ENCODE measurements at regions not wholly inside any gene's neighbourhood (a gene's known extent, or its start where the extent isn't known, plus 50 kb on each side); places are given as distances from the start of the nearest gene placed in this dataset.

GRCh38 chr1:218735436-218736032 lies 390.4 kb downstream of the TGFB2 start:
- no peak overlapping the region for H3K4me2 ChIP-seq (ENCODE audit: insufficient read depth, low read length)
- H3K27me3 ChIP-seq (ENCODE audit: control insufficient read depth in 2 of 2, insufficient read depth in 2 of 2, low read length in 2 of 2): no peaks in the 10 kb centered on the region
- no peak overlapping the region for H3K4me3 ChIP-seq
- no peak for ATAC-seq
- intact Hi-C loops (cut with micrococcal nuclease) (no loop called here), in situ Hi-C loops (cut with MboI) (no loop called here)
- H3K9me1 ChIP-seq (ENCODE audit: control insufficient read depth, insufficient read depth, low read length): no peaks in the 10 kb centered on the region
- ChIA-PET POLR2A (interaction anchor here (0.6 kb wide), 1 partner anchor 12 kb away, joined by 5 read pairs; no protein-coding TSS in a partner anchor), CTCF (ENCODE audit: low intra/inter-chr PET ratio) (no interaction called here)
- no peaks in the 10 kb centered on the region for H3K79me2 ChIP-seq (ENCODE audit: control insufficient read depth, insufficient read depth, low read length)
- DNase-seq (ENCODE audit: extremely low read depth in 1 of 4, low spot score in 3 of 4): no peak
- TF ChIP-seq PHF8 (IDR thresholded peaks at IDR 0.05; ENCODE audit: borderline replicate concordance, low read length): no peak
- no peak for TF ChIP-seq EP400 (IDR thresholded peaks at IDR 0.05)
- TF ChIP-seq HNRNPLL (IDR thresholded peaks at IDR 0.05; ENCODE audit: low read depth, low read length, poor library complexity, severe bottlenecking): no peak
- no peak for TF ChIP-seq SUPT5H (IDR thresholded peaks at IDR 0.05)
- TF ChIP-seq ZBTB12 (CRISPR knock-in tag; IDR thresholded peaks at IDR 0.05): no peak
- no peak for TF ChIP-seq KDM2B (CRISPR knock-in tag; IDR thresholded peaks at IDR 0.05)
- TF ChIP-seq XRCC4 (IDR thresholded peaks at IDR 0.05; ENCODE audit: extremely low read depth, insufficient read depth, insufficient read length): no peak
- no peak for TF ChIP-seq MYNN (IDR thresholded peaks at IDR 0.05)
- TF ChIP-seq MYNN (CRISPR knock-in tag; IDR thresholded peaks at IDR 0.05): no peak
- TF ChIP-seq FIP1L1 (IDR thresholded peaks at IDR 0.05; ENCODE audit: low read depth, low read length, poor library complexity, severe bottlenecking): no peak
- TF ChIP-seq ZFP1 (CRISPR knock-in tag; IDR thresholded peaks at IDR 0.05): no peak
- no peak for TF ChIP-seq HNRNPK (IDR thresholded peaks at IDR 0.05; ENCODE audit: low read depth, low read length, poor library complexity, severe bottlenecking)
- TF ChIP-seq PTBP1 (IDR thresholded peaks at IDR 0.05; ENCODE audit: low read depth, low read length): no peak
- TF ChIP-seq OTX1 (CRISPR knock-in tag; IDR thresholded peaks at IDR 0.05): no peak
- TF ChIP-seq ZNF512 (tag; IDR thresholded peaks at IDR 0.05): no peak
- TF ChIP-seq ZNF668 (CRISPR knock-in tag; IDR thresholded peaks at IDR 0.05): no peak
- TF ChIP-seq NCOA6 (IDR thresholded peaks at IDR 0.05): no peak
- no peaks in the 10 kb centered on the region; the same call in 1 of the 2 replicates for H3K9me3 ChIP-seq (replicated peaks; ENCODE audit: control insufficient read depth, insufficient read depth, low read depth, low read length)
- H3K9ac ChIP-seq (ENCODE audit: insufficient read depth in 1 of 2, low read depth in 2 of 2, low read length in 2 of 2): no peak overlapping the region
- BruUV-seq (replicated peaks): no TSS peak
- no peak overlapping the region for H2AFZ ChIP-seq (ENCODE audit: low read depth, low read length)
- H3K36me3 ChIP-seq (ENCODE audit: control insufficient read depth, insufficient read depth, low read length): no peaks in the 10 kb centered on the region
- H3K27ac ChIP-seq (ENCODE audit: extremely low read depth, low read depth, low read length): no peak overlapping the region
- no peaks in the 10 kb centered on the region for H4K20me1 ChIP-seq (replicated peaks; ENCODE audit: control insufficient read depth, insufficient read depth, low read length)
- no peaks in the 10 kb centered on the region for H3K4me1 ChIP-seq (replicated peaks in 1 of 2; ENCODE audit: control insufficient read depth in 2 of 2, insufficient read depth in 2 of 2, low read length in 2 of 2)
- no peak for FAIRE-seq
